OCI-LY3 (cell line): ENCODE measurements at regions not wholly inside any gene's neighbourhood (a gene's known extent, or its start where the extent isn't known, plus 50 kb on each side); places are given as distances from the start of the nearest gene placed in this dataset.
"Not testable (repeated sequence)": the region's sequence is repeated elsewhere in the genome, so short reads cannot be mapped to it uniquely, and the experiment has no call there.

Experiments
- H2AFZ ChIP-seq: fragments of 200-600, 300-600 bp; shearing (Covaris generic); 2 replicates; pipeline ENCODE4 v1.6.0; 2014; ENCODE audit warnings: antibody characterized with exemption, low read depth, low read length
- H3K27ac ChIP-seq: fragments of 200-600, 300-600 bp; sonication (generic); 2 replicates; pipeline ENCODE4 v1.5.1; 2014; ENCODE audit warnings: mild to moderate bottlenecking, low read length, moderate library complexity, mixed read lengths
- H3K27me3 ChIP-seq: fragments of 200-600, 300-600 bp; sonication (generic); 2 replicates; pipeline ENCODE4 v1.6.1; 2014; ENCODE audit warnings: low read depth, low read length, mixed read lengths
- H3K36me3 ChIP-seq: fragments of 200-600, 300-600 bp; sonication (generic); replicated peaks from 2 replicates; pipeline ENCODE3; 2014; ENCODE audit warnings: low read depth, low read length, mixed read lengths
- H3K4me1 ChIP-seq: fragments of 300-600, 200-600 bp; sonication (generic); 2 replicates; pipeline ENCODE4 v1.6.1; 2014; ENCODE audit warnings: low read length, mixed read lengths
- H3K4me2 ChIP-seq: fragments of 200-600, 300-600 bp; sonication (generic); 2 replicates; pipeline ENCODE4 v1.6.1; 2014; ENCODE audit warnings: low read length, mixed read lengths
- H3K4me3 ChIP-seq: fragments of 300-600, 200-600 bp; sonication (generic); 2 replicates; pipeline ENCODE4 v1.5.1; 2014; ENCODE audit warnings: antibody characterized with exemption, mild to moderate bottlenecking, low read length, moderate library complexity
- H3K79me2 ChIP-seq: fragments of 300-600, 200-600 bp; shearing (Covaris generic); 2 replicates; pipeline ENCODE4 v1.6.1; 2014; ENCODE audit warnings: mild to moderate bottlenecking, low read length, mixed read lengths
- H3K9ac ChIP-seq: fragments of 300-600, 200-600 bp; shearing (Covaris generic); 2 replicates; pipeline ENCODE4 v1.6.0; 2014; ENCODE audit warnings: mild to moderate bottlenecking, low read length, moderate library complexity
- H3K9me3 ChIP-seq: fragments of 200-600, 300-600 bp; shearing (Covaris generic); 2 replicates; pipeline ENCODE4 v1.6.1; 2014; ENCODE audit warnings: low read length, mixed read lengths; ENCODE audit not compliant: insufficient read depth
- H4K20me1 ChIP-seq: fragments of 200-600, 300-600 bp; sonication (generic); 2 replicates; pipeline ENCODE4 v1.6.1; 2016; ENCODE audit warnings: low read length, mixed read lengths; ENCODE audit not compliant: insufficient read depth
- EZH2phosphoT487 ChIP-seq: fragments of 200-600 bp; shearing (Covaris generic); IDR thresholded peaks from 2 replicates; pipeline ENCODE4 v1.6.1; 2018; ENCODE audit warnings: antibody characterized with exemption, mixed run types, low read depth
- TF ChIP-seq, protein P1 (sequence below): fragments of 200-600, 300-600 bp; sonication (generic); IDR thresholded peaks from 2 replicates; pipeline ENCODE4 v1.5.1; 2014; ENCODE audit warnings: antibody characterized with exemption, low read length, low read depth

- no peak overlapping the region for H3K27ac ChIP-seq
These were observed 856.3 kb upstream of the NDST4 start for GRCh38 chr4:115969756-115970155.

DNA sequence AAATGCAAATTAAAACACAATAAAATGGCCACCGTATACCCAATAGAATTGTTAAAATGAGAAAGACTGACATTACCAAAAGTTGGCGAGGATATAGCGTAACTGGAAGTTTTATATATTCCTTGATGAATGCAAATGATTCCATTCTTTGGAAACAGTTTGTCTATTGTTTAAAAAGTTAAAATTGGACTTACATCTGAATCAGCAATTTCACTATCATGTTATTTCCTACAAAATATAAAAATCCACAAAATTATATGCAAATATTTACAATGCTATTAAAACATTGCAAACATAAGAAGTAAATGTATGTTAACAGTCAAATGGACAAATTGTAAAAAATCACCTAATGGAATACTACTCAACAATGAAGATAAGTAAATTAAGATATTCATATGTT, 852.2 kb upstream of the NDST4 start:
- no peaks in the 10 kb centered on the region for H3K9me3 ChIP-seq
- no peaks in the 10 kb centered on the region for H3K36me3 ChIP-seq
- H3K27me3 ChIP-seq: no peaks in the 10 kb centered on the region
- H3K4me1 ChIP-seq: no peaks in the 10 kb centered on the region
- no peak overlapping the region for H3K9ac ChIP-seq
- no peak overlapping the region for H3K4me2 ChIP-seq
- H3K4me3 ChIP-seq: no peak overlapping the region
- H3K27ac ChIP-seq: no peak overlapping the region
- no peak overlapping the region for H2AFZ ChIP-seq
- no peaks in the 10 kb centered on the region for H4K20me1 ChIP-seq
- TF ChIP-seq EZH2phosphoT487: no peak
- TF ChIP-seq, protein P1, sequence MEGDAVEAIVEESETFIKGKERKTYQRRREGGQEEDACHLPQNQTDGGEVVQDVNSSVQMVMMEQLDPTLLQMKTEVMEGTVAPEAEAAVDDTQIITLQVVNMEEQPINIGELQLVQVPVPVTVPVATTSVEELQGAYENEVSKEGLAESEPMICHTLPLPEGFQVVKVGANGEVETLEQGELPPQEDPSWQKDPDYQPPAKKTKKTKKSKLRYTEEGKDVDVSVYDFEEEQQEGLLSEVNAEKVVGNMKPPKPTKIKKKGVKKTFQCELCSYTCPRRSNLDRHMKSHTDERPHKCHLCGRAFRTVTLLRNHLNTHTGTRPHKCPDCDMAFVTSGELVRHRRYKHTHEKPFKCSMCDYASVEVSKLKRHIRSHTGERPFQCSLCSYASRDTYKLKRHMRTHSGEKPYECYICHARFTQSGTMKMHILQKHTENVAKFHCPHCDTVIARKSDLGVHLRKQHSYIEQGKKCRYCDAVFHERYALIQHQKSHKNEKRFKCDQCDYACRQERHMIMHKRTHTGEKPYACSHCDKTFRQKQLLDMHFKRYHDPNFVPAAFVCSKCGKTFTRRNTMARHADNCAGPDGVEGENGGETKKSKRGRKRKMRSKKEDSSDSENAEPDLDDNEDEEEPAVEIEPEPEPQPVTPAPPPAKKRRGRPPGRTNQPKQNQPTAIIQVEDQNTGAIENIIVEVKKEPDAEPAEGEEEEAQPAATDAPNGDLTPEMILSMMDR: no peak
- H3K79me2 ChIP-seq: no peaks in the 10 kb centered on the region

More at GRCh38 chr4:115969756-115970155, 856.3 kb upstream of the NDST4 start:
- Histone ChIP-seq H4K20me1 (no peaks in the 10 kb centered on the region), H3K4me2 (no peak overlapping the region), H3K79me2 (no peaks in the 10 kb centered on the region), H3K9ac (no peak overlapping the region), H3K4me1 (no peaks in the 10 kb centered on the region), H3K4me3 (no peak overlapping the region), H2AFZ (no peak overlapping the region), H3K27me3 (no peaks in the 10 kb centered on the region), H3K36me3 (no peaks in the 10 kb centered on the region), H3K9me3 (no peaks in the 10 kb centered on the region)
- no peak for TF ChIP-seq EZH2phosphoT487
- TF ChIP-seq, protein P1: no peak

GRCh38 chr4:115956054-115956796, 842.8 kb upstream of the NDST4 start:
- H3K9me3 ChIP-seq, H3K27me3 ChIP-seq, H4K20me1 ChIP-seq, H3K79me2 ChIP-seq, H3K36me3 ChIP-seq: not testable (repeated sequence)
- H3K9ac ChIP-seq: peak overlapping the region; percentile 60; the same call in 1 of the 2 replicates
- peak overlapping the region; percentile 85 for H2AFZ ChIP-seq
- peak overlapping the region; percentile 70 for H3K4me2 ChIP-seq
- peak overlapping the region; percentile 94 for H3K27ac ChIP-seq
- peak overlapping the region; percentile 54 for H3K4me3 ChIP-seq
- peaks cover 30% of the 10 kb centered on the region; the same call in 1 of the 2 replicates for H3K4me1 ChIP-seq

DNA sequence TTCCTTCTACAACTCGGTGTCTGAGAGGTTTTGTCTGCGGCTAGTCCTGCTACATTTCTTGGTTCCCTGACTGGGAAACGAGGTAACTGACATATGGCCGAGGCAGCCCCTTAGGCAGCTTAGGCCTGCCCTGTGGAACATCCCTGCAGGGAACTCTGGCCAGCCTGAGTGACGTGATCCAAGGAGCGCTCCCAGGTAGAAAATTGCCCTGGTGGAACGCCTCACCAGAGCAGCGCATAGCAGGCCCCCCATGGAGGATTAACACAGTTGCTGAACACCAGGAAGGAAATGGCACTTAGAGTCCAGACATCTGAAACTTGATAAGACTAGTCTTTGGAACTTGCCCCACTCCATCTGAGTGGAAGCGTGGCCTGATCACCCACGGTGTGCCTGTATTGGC, 837.4 kb upstream of the NDST4 start:
- H3K9me3 ChIP-seq: no peaks in the 10 kb centered on the region
- H3K27ac ChIP-seq: peak overlapping the region; percentile 76
- no peaks in the 10 kb centered on the region for H3K27me3 ChIP-seq
- H2AFZ ChIP-seq: peak overlapping the region; percentile 30; the same call in 1 of the 2 replicates
- H3K4me2 ChIP-seq: 0 out of 2 replicates have a peak overlapping the region, but pooled peaks have one; percentile 26
- no peak overlapping the region for H3K4me3 ChIP-seq
- peaks cover 11% of the 10 kb centered on the region for H3K36me3 ChIP-seq
- no peaks in the 10 kb centered on the region for H3K79me2 ChIP-seq
- H3K4me1 ChIP-seq: peaks cover 31% of the 10 kb centered on the region
- H3K9ac ChIP-seq: no peak overlapping the region
- H4K20me1 ChIP-seq: no peaks in the 10 kb centered on the region
- TF ChIP-seq, protein P1: no peak
- no peak for TF ChIP-seq EZH2phosphoT487

- H3K4me2 ChIP-seq, H4K20me1 ChIP-seq, H3K9ac ChIP-seq, H3K79me2 ChIP-seq, H3K9me3 ChIP-seq, H3K27me3 ChIP-seq, H3K4me3 ChIP-seq: not testable (repeated sequence)
- peaks cover 25% of the 10 kb centered on the region for H3K4me1 ChIP-seq
- peak overlapping the region; percentile 30; the same call in 1 of the 2 replicates for H2AFZ ChIP-seq
- H3K27ac ChIP-seq: peak overlapping the region; percentile 76
- H3K36me3 ChIP-seq: peaks cover 11% of the 10 kb centered on the region
These were observed 836.7 kb upstream of the NDST4 start for GRCh38 chr4:115949974-115950743.
